Nucleus accumbens (tissue), 56 donors: ENCODE measurements at regions not wholly inside any gene's neighbourhood (a gene's known extent, or its start where the extent isn't known, plus 50 kb on each side); places are given as distances from the start of the nearest gene placed in this dataset.

ENCODE experiments used
- DNase-seq, 56 donors: peaks; one replicate each; lab custom pipeline; 2025; lab: John Stamatoyannopoulos, UW

- no peak for DNase-seq
These were observed 53.4 kb upstream of the STK17B start for GRCh38 chr2:196224756-196225155.

GRCh38 chr2:196225213-196225612 lies 53.8 kb upstream of the STK17B start:
- no peak for DNase-seq

GRCh38 chr2:196226058-196226706 lies 54.8 kb upstream of the STK17B start:
- no peak for DNase-seq

- no peak for DNase-seq
These were observed 55.3 kb upstream of the STK17B start for GRCh38 chr2:196226707-196227065.

- DNase-seq: no peak
These were observed 57.6 kb upstream of the STK17B start for GRCh38 chr2:196229013-196229412.

GRCh38 chr2:196230061-196230854 lies 58.9 kb upstream of the STK17B start:
- DNase-seq: no peak

GRCh38 chr2:196233021-196233804 lies 61.8 kb upstream of the STK17B start:
- DNase-seq: peak in 1 of 56 donors; percentile 1

- no peak for DNase-seq
These were observed 62.6 kb upstream of the STK17B start for GRCh38 chr2:196233805-196234475.

GRCh38 chr2:196234672-196235071 lies 63.3 kb upstream of the STK17B start:
- DNase-seq: no peak

GRCh38 chr2:196238836-196239380 lies 67.5 kb upstream of the STK17B start:
- no peak for DNase-seq

- DNase-seq: peak in 7 of 56 donors; percentile 2 to 24 (median 6)
These were observed 68.5 kb upstream of the STK17B start for GRCh38 chr2:196239622-196240587.

GRCh38 chr2:196241175-196241574 lies 69.8 kb upstream of the STK17B start:
- no peak for DNase-seq

- no peak for DNase-seq
These were observed 70.8 kb upstream of the STK17B start for GRCh38 chr2:196242131-196242620.

- no peak for DNase-seq
These were observed 73.1 kb upstream of the STK17B start for GRCh38 chr2:196244516-196244915.

GRCh38 chr2:196244966-196245365 lies 73.6 kb upstream of the STK17B start:
- DNase-seq: no peak

- no peak for DNase-seq
These were observed 74.2 kb upstream of the STK17B start for GRCh38 chr2:196245378-196246140.

- no peak for DNase-seq
These were observed 76.0 kb upstream of the STK17B start for GRCh38 chr2:196247114-196247975.

- DNase-seq: no peak
These were observed 76.5 kb upstream of the STK17B start for GRCh38 chr2:196247976-196248280.
